ENCODE measurements at regions not wholly inside any gene's neighbourhood (a gene's known extent, or its start where the extent isn't known, plus 50 kb on each side); places are given as distances from the start of the nearest gene placed in this dataset.

DNA sequence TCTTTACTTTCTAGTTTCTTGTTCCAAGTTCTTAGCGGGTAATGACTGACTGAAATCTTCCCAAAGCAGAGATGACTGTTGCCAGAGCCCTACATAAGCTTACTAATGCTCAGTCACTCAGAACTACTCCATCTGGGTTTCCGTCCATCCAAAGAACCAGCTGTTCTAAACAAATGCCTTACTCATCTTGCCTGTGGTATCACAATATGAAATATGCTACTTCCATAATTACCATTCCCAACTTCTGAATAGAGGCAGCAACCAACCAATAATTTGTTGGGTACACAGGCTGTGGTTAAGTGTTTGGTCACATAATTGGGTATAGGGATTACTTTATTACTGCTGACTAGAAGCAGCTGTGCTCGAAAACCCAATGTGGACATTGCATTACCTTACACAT lies 930.2 kb upstream of the DIAPH2 start:
- TF ChIP-seq POLR2A (IDR thresholded peaks at IDR 0.05) (no peak), EP300 (IDR thresholded peaks at IDR 0.05) (no peak)
- TF ChIP-seq, protein P1, sequence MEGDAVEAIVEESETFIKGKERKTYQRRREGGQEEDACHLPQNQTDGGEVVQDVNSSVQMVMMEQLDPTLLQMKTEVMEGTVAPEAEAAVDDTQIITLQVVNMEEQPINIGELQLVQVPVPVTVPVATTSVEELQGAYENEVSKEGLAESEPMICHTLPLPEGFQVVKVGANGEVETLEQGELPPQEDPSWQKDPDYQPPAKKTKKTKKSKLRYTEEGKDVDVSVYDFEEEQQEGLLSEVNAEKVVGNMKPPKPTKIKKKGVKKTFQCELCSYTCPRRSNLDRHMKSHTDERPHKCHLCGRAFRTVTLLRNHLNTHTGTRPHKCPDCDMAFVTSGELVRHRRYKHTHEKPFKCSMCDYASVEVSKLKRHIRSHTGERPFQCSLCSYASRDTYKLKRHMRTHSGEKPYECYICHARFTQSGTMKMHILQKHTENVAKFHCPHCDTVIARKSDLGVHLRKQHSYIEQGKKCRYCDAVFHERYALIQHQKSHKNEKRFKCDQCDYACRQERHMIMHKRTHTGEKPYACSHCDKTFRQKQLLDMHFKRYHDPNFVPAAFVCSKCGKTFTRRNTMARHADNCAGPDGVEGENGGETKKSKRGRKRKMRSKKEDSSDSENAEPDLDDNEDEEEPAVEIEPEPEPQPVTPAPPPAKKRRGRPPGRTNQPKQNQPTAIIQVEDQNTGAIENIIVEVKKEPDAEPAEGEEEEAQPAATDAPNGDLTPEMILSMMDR (IDR thresholded peaks at IDR 0.05): no peak
